NOMO-1 (cell line): ENCODE measurements at regions not wholly inside any gene's neighbourhood (a gene's known extent, or its start where the extent isn't known, plus 50 kb on each side); places are given as distances from the start of the nearest gene placed in this dataset.

Experiments used
- DNase-seq, 2 experiments: peaks; one replicate each; lab custom pipeline; 2025; ENCODE audit not compliant: unreplicated experiment in 2 of 2; lab: John Stamatoyannopoulos, UW

GRCh38 chr1:58992643-58993042 is 208.8 kb upstream of the JUN start:
- DNase-seq: no peak

GRCh38 chr1:58993403-58993802 is 209.6 kb upstream of the JUN start:
- no peak for DNase-seq

GRCh38 chr1:58994664-58995063 is 210.8 kb upstream of the JUN start:
- no peak for DNase-seq

- no peak for DNase-seq
Measured at GRCh38 chr1:58996341-58997059, 212.7 kb upstream of the JUN start.

- DNase-seq: no peak
Measured at GRCh38 chr1:58997060-58997411, 213.2 kb upstream of the JUN start.

GRCh38 chr1:58997637-58998036 is 213.8 kb upstream of the JUN start:
- DNase-seq: no peak

GRCh38 chr1:58999676-59000075 is 215.8 kb upstream of the JUN start:
- no peak for DNase-seq

GRCh38 chr1:59004755-59005154 is 220.9 kb upstream of the JUN start:
- DNase-seq: peak in 1 of 2 experiments; percentile 61

- DNase-seq: peak in 1 of 2 experiments; percentile 11
Measured at GRCh38 chr1:59005491-59006288, 221.8 kb upstream of the JUN start.

- no peak for DNase-seq
Measured at GRCh38 chr1:59006289-59006658, 222.4 kb upstream of the JUN start.

- no peak for DNase-seq
Measured at GRCh38 chr1:59006932-59007331, 223.1 kb upstream of the JUN start.

- no peak for DNase-seq
Measured at GRCh38 chr1:59007429-59007819, 223.6 kb upstream of the JUN start.

GRCh38 chr1:59007820-59008598 is 224.2 kb upstream of the JUN start:
- peak in 1 of 2 experiments; percentile 28 for DNase-seq

- DNase-seq: no peak
Measured at GRCh38 chr1:59008599-59009347, 224.9 kb upstream of the JUN start.

- DNase-seq: no peak
Measured at GRCh38 chr1:59011663-59012062, 227.8 kb upstream of the JUN start.

- DNase-seq: no peak
Measured at GRCh38 chr1:59012378-59012777, 228.5 kb upstream of the JUN start.

- DNase-seq: no peak
Measured at GRCh38 chr1:59013276-59013927, 229.6 kb upstream of the JUN start.

GRCh38 chr1:59013928-59014279 is 230.1 kb upstream of the JUN start:
- DNase-seq: no peak

- no peak for DNase-seq
Measured at GRCh38 chr1:59014827-59015226, 231.0 kb upstream of the JUN start.

- DNase-seq: no peak
Measured at GRCh38 chr1:59015708-59016107, 231.9 kb upstream of the JUN start.
